Nucleus accumbens (tissue), 56 donors: ENCODE measurements at regions not wholly inside any gene's neighbourhood (a gene's known extent, or its start where the extent isn't known, plus 50 kb on each side); places are given as distances from the start of the nearest gene placed in this dataset.

Experiments used
- DNase-seq, 56 donors: peaks; one replicate each; lab custom pipeline; 2025; lab: John Stamatoyannopoulos, UW

DNA sequence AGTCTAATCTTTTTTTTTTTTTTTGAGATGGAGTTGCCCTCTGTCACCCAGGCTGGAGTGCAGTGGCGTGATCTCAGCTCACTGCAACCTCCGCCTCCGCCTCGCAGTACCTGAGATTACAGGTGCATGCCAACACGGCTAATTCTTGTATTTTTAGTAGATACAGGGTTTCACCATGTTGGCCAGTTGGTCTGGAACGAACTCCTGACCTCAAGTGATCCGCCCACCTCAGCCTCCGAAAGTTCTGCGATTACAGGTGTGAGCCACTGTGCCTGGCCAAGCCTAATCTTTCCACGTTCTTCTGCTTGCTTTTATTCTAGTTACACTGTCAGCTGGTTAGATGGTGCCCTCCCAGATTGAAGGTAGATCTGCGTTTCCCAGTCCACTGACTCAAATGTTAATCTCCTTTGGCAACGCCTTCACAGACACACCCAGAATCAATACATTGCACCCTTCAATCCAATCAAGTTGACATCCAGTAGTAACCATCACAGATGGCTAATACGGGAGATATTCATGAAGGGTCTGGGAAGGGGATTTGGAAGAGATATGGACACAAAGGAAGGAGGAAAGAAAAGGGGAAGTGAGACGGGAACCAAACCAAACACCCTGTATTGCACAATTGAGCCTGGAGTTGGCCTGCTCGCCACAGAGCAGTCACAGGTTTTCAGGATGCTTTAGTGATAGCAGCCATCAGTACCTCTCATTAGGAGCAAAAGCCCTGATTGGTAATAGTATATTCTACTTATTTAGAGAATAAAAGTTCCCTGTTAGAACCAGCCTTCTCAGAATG lies 229.8 kb downstream of the PIK3C3 start:
- DNase-seq: no peak

- no peak for DNase-seq
Observed at GRCh38 chr18:42185486-42185885, 230.5 kb downstream of the PIK3C3 start.

DNA sequence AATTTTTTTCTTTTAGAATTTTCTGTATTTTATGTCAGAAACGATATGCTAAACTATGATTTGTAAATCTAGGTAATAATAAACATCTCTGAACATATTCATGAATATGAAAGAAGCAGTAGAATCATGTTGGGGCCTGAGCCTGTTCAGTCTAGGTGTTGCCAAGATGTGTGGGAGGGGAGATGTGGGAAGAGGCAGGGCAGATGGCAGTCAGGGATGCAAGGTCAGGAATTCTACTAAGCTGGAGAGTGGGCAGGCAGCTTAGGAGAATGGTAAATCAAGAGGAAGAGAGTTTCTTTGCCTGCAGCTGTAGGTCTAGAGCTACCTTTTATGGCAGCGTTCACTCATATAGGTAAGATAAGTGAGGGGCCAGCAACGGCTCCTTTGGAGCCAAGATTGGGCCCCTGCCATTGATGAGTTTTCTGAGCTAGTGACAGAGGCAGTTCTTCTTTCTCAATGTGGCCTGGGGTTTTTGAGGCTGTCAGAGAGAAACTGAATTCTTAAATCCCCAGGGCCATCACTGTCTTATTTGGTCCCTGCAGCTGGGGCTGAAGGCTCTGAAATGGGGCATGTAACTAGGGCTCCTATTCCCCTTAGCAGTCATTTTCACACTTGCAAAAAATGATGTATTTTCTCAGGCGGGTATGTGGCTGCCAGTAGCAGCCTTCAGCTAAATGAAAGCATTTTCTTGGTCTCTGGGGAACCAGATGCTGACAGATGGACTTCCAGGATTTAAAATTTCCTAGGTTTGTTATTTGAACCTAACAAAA lies 232.8 kb downstream of the PIK3C3 start:
- no peak for DNase-seq

DNA sequence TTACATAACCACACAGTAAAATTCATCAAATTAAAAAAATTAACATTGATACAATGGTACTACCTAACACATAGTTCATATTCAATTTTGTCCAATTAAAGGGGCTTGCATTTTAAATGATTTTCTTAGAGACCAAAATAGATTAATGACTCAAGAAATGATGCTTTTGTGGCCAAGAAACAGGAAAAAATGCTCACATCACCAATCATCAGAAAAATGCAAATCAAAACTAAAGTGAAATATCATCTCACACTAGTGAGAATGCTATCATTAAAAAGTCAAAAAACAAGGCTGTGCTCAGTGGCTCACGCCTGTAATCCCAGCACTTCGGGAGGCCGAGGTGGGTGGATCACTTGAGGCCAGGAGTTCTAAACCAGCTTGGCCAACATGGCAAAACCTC lies 235.6 kb downstream of the PIK3C3 start:
- no peak for DNase-seq

- DNase-seq: peak in 3 of 56 donors; percentile 6 to 44 (median 14)
Observed at GRCh38 chr18:42192251-42193248, 237.5 kb downstream of the PIK3C3 start.

DNA sequence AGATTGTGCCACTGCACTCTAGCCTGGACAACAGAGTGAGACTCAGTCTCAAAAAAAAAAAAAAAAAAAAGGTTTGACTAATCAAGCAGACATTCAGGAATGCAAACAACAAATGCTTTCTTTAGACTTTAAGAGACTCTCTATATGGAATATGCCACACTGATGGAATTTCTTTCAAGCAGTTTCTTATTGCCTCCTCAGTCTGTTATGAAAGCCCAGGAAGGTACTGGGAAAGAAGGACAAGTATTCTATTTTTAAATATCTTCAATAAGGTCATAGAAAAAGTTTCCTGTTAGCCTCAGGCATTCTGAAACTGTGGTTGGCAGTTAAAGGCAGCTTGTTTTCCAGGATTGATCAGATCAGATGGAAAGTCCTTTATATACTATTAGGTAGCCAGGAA lies 241.6 kb downstream of the PIK3C3 start:
- DNase-seq: no peak

DNA sequence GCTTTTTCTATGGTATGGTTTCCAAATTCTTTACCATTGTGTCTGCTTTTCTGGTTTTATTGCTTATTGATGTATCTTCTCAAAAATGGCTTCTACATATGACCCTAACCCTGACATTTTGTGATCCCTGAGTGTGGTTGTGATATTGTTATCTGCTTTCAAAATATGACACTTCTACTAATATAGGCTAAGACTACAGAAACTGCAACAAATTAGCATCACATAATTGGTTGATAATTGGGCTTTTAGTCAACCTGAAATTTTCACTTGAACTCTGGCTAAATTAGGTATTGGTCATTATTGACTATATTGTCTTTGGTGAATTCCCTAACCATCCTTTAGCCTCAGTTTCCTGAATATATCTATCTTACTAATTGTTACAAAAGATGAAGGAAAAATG lies 246.1 kb downstream of the PIK3C3 start:
- no peak for DNase-seq

GRCh38 chr18:42211201-42211600 lies 256.2 kb downstream of the PIK3C3 start:
- DNase-seq: no peak

DNA sequence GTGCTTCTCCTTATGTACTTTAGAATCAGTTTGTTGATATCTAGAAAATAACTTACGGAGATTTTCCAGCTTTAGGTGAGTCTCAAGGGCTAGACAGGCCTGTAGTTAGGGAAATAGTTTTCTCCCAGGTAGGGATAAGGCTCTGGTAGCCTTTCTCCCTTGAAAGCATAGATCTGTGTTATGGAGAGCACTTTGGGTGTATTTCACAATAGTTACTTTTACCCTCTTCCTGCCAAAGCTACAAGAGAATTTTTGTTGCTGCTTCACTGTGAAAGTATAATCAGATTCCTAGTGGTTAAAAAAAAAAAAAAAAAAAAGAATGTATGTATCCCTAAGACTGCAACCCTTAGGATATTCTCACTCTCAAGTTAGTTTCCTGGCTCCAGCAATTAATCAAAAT lies 267.5 kb downstream of the PIK3C3 start:
- DNase-seq: no peak

DNA sequence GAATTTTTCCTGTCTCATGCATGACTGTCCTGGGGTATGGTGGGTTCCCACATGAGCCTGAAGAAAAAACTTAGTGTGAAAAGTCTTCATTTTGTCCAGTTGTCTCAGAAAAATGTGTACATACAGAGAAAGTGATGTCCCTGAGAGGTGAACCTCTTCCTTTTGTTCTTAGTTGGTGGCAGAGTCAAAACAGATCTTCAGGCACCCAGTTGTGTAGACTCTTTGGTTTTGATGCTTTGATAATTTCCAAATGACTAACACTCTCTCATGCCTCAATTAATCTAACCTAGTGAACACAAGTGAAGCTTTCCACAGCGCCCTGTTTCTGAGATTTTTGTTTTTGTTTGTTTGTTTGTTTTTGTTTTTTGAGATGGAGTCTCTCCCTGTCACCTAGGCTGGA lies 273.5 kb downstream of the PIK3C3 start:
- DNase-seq: no peak

DNA sequence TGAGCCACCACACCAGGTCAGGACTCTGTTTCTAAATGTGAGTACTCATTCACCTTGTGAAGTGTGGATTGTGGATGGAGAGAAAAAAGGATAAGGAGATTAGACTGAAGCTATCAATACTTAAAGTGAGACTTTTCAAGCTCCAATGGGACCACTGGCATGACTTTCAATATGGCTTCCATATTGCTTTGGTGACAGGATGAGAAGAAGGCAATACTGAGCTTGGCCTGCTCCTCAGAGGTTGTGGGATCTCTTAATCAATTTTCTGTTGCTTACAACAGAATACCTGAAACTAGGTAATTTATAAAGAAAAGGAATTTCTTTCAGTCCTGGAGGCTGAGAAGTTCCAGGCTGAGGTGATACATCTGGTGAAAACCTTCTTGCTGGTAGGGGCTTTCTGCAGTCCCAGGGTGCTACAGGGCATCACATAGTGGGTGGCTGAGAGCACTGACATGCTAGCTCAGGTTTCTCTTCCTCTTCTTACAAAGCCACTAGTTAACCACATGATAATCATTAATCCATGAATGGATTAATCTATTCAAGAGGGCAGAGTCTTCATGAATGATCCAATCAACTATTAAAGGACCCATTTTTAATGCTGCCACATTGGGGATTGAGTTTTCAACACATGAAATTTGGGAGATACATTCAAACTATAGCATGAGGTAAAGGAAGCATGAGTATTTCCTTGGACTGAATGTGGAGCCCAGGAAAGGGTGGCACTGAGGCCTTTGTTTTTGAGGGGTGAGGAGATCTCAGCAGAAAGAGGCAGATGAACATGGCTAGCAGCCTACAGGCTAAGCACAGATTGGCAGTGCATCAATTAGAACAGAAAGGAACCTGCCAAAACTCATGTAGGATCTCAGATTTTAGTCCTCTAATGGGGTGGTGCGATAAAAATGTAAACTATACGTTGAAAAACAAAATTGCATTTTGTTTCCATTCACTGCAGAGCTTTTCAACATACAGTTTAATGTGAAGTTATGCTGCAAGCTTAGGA lies 274.5 kb downstream of the PIK3C3 start:
- DNase-seq: no peak

- no peak for DNase-seq
Observed at GRCh38 chr18:42230636-42231035, 275.6 kb downstream of the PIK3C3 start.

DNA sequence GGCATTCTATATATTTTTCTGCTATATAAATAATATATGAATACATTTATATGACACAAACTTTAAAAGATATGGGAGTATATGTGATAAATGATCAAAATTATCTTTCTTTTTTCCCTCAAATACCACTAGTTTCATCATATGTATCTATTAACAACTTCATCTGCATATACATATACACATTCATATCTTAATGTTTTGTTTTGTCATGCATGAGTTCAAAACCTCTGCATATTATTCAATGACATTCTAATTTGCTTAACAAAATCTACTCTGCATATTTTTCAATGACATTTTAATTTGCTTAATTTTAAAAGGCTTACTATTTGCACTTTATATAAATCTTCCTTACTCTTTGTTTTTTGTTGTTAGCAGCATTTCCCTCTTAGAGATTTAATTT lies 276.2 kb downstream of the PIK3C3 start:
- no peak for DNase-seq

DNA sequence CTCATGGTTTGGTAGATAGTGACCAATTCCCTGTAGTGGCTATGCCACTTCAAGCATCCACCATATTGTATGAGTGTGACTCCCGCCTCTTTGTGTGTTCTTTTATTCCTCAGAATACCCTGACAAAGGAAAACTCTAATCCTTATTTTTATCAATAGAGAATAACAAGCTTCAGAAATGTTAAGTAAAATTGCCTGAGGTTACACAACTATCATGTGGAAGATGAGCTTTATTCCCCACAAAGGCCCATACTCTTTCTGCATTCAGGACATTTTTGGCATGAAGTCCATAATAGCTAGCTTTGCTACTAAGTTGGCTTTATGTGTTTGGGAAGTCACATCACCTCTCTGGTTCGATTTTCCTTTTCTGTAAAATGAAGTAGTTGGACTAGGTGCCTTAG lies 276.8 kb downstream of the PIK3C3 start:
- DNase-seq: no peak

DNA sequence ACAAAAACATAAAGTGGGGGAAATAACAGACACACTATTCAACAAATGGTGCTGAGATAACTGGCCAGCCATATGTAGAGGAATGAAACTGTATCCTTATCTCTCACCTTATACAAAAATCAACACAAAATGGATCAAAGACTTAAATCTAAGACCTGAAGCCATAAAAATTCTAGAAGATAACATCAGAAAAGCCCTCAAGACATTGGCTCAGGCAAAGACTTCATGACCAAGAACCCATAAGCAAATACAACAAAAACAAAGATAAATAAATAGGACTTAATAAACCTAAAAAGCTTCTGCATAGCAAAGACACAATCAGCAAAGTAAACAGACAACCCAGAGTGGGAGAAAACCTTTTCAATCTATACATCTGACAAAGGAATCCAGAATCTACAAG lies 278.9 kb downstream of the PIK3C3 start:
- no peak for DNase-seq

DNA sequence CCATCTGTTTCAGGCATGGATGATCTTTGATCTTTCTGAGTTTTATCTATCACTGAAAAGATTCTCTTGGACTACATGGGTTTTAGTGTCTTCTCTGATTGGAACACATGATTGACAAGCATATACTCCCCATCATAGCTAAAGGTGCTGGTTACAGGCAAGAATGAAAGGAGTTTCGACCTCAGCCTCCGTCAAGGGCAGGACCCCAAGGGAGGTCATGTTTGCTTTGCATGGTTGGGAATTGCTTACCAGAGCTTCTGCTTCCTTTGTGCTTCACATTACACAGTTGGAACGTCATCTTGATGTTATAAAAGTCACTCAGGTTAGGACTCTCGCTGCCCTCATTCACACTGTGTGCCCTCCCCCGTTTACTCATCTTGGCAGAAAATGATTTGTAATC lies 287.7 kb downstream of the PIK3C3 start:
- DNase-seq: no peak

GRCh38 chr18:42245137-42245536 lies 290.1 kb downstream of the PIK3C3 start:
- no peak for DNase-seq

DNA sequence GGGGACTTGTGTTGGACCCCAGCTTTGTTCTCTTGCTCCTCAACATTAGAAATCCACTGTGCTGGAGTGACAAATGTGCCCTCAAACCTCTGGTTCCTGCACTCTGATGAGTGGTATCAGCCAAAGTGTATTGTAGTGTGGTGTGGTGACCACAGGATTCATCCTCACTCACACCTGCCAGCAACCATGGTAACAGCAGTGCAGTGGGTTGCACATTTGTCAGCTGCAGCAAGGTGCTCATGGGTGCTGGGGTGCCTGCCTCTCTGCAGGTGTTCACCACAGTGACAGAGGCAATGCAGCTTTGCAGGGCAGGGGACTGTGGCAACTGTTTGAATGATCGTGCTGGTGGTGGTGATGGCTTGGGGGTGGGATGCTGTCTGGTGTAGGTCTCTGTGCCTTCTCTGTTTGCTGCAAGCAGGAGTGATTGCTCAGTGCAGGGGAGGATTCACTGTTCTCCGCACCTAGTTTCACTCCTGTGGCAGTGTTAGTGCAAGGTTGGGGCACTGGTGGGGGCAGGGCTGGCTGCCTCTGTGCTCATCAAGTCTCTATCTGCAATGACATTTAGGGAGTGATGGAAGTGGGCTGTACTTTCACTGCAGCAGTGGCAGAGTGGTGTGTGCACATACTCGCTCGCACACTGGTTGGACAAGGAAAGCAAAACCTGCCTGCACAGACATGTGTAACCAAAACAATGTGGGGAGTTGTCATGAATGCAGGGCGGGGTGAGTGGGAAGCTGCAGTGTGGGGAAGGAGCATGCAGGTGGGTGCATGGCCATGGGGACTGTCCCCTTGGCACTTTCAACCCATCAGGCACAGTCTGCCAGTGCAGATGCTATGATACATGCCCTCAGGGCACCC lies 301.1 kb downstream of the PIK3C3 start:
- DNase-seq: no peak
